Neural cell (in vitro differentiated cells): ENCODE measurements at regions not wholly inside any gene's neighbourhood (a gene's known extent, or its start where the extent isn't known, plus 50 kb on each side); places are given as distances from the start of the nearest gene placed in this dataset.

Source experiments
- H2AFZ ChIP-seq: fragments of 200-600, 300-800 bp; sonication (generic), shearing (Covaris generic); 2 replicates; pipeline ENCODE4 v1.6.0; 2014; ENCODE audit warnings: low read depth, mild to moderate bottlenecking, antibody characterized with exemption, low read length, moderate library complexity
- H3F3A ChIP-seq: fragments of 200-600 bp; shearing (Covaris generic); 2 replicates; pipeline ENCODE4 v1.6.1; 2016; ENCODE audit warnings: mild to moderate bottlenecking, moderate library complexity, mixed read lengths, antibody characterized with exemption, low read length; ENCODE audit not compliant: insufficient read depth, poor library complexity, severe bottlenecking
- H3K27ac ChIP-seq: fragments of 200-600, 300-800 bp; sonication (generic), shearing (Covaris generic); 2 replicates; pipeline ENCODE4 v1.5.1; 2014; ENCODE audit warnings: mild to moderate bottlenecking, low read length, moderate library complexity
- H3K27me3 ChIP-seq: fragments of 300-800, 200-600 bp; sonication (generic), shearing (Covaris generic); 2 replicates; pipeline ENCODE4 v1.6.0; 2014; ENCODE audit warnings: mild to moderate bottlenecking, low read depth, low read length, moderate library complexity; ENCODE audit not compliant: insufficient read depth
- H3K36me3 ChIP-seq: fragments of 300-800, 200-600 bp; sonication (generic), shearing (Covaris generic); 2 replicates; pipeline ENCODE4 v1.5.1; 2014; ENCODE audit warnings: mild to moderate bottlenecking, antibody characterized with exemption, low read length, moderate library complexity; ENCODE audit not compliant: insufficient read depth
- H3K4me2 ChIP-seq: fragments of 300-800, 200-600 bp; sonication (generic), shearing (Covaris generic); 2 replicates; pipeline ENCODE4 v1.6.0; 2014; ENCODE audit warnings: mild to moderate bottlenecking, low read length
- H3K4me3 ChIP-seq: fragments of 300-800, 200-600 bp; sonication (generic), shearing (Covaris generic); 2 replicates; pipeline ENCODE4 v1.5.1; 2014; ENCODE audit warnings: mild to moderate bottlenecking, low read length, moderate library complexity
- H3K79me2 ChIP-seq: fragments of 200-600 bp; shearing (Covaris generic); replicated peaks from 2 replicates; pipeline ENCODE4 v1.6.0; 2014; ENCODE audit warnings: mild to moderate bottlenecking, low read length, moderate library complexity; ENCODE audit not compliant: insufficient read depth
- H3K9ac ChIP-seq: fragments of 300-800, 200-600 bp; sonication (generic), shearing (Covaris generic); 2 replicates; pipeline ENCODE4 v1.6.1; 2016; ENCODE audit warnings: mild to moderate bottlenecking, low read length, mixed read lengths
- H3K9me2 ChIP-seq: fragments of 200-600 bp; shearing (Covaris generic); 2 replicates; pipeline ENCODE4 v1.6.1; 2016; ENCODE audit warnings: mild to moderate bottlenecking, low read length, mixed read lengths; ENCODE audit not compliant: insufficient read depth
- H3K9me3 ChIP-seq: fragments of 200-600, 300-800 bp; sonication (generic), shearing (Covaris generic); 2 replicates; pipeline ENCODE4 v1.6.1; 2016; ENCODE audit warnings: mild to moderate bottlenecking, mixed run types, low read length, moderate library complexity, mixed read lengths
- H4K20me1 ChIP-seq: fragments of 200-600 bp; shearing (Covaris generic); 2 replicates; pipeline ENCODE4 v1.6.1; 2016; ENCODE audit warnings: mild to moderate bottlenecking, mixed run types; ENCODE audit not compliant: insufficient read depth
- EP300 ChIP-seq: fragments of 450-650 bp; conservative IDR thresholded peaks from 2 replicates; pipeline ENCODE4 v1.6.1; 2014; ENCODE audit warnings: antibody characterized with exemption, mild to moderate bottlenecking, moderate library complexity; ENCODE audit not compliant: poor library complexity, severe bottlenecking
- EZH2 ChIP-seq: fragments of 200-600, 300-800 bp; shearing (Covaris generic), sonication (generic); IDR thresholded peaks from 2 replicates; pipeline ENCODE4 v1.6.1; 2014; ENCODE audit warnings: antibody characterized with exemption, low read length, borderline replicate concordance, mild to moderate bottlenecking; ENCODE audit not compliant: insufficient read depth, poor library complexity, severe bottlenecking
- MXI1 ChIP-seq: fragments of 450-650 bp; conservative IDR thresholded peaks from 2 replicates; pipeline ENCODE4 v1.6.1; 2014; ENCODE audit warnings: antibody characterized with exemption, mild to moderate bottlenecking; ENCODE audit not compliant: poor library complexity, severe bottlenecking
- POLR2AphosphoS5 ChIP-seq: IDR thresholded peaks from 2 replicates; pipeline ENCODE4 v1.6.1; 2012
- RAD21 ChIP-seq: fragments of 450-650 bp; conservative IDR thresholded peaks from 2 replicates; pipeline ENCODE4 v1.6.1; 2014; ENCODE audit warnings: antibody characterized with exemption, mild to moderate bottlenecking, moderate library complexity
- SMC3 ChIP-seq: fragments of 450-650 bp; conservative IDR thresholded peaks from 2 replicates; pipeline ENCODE4 v1.6.1; 2014; ENCODE audit warnings: antibody characterized with exemption, mild to moderate bottlenecking, moderate library complexity; ENCODE audit not compliant: poor library complexity
- TAF1 ChIP-seq: IDR thresholded peaks from 2 replicates; pipeline ENCODE4 v1.6.1; 2012; ENCODE audit warnings: low read depth
- TF ChIP-seq, protein P1 (sequence below): fragments of 450-650 bp; IDR thresholded peaks from 2 replicates; pipeline ENCODE4 v1.5.1; 2014; ENCODE audit warnings: antibody characterized with exemption, mild to moderate bottlenecking, moderate library complexity; ENCODE audit not compliant: poor library complexity, severe bottlenecking
- TF ChIP-seq, protein P2 (sequence below): IDR thresholded peaks from 2 replicates; pipeline ENCODE4 v1.6.1; 2012; ENCODE audit warnings: borderline replicate concordance

DNA sequence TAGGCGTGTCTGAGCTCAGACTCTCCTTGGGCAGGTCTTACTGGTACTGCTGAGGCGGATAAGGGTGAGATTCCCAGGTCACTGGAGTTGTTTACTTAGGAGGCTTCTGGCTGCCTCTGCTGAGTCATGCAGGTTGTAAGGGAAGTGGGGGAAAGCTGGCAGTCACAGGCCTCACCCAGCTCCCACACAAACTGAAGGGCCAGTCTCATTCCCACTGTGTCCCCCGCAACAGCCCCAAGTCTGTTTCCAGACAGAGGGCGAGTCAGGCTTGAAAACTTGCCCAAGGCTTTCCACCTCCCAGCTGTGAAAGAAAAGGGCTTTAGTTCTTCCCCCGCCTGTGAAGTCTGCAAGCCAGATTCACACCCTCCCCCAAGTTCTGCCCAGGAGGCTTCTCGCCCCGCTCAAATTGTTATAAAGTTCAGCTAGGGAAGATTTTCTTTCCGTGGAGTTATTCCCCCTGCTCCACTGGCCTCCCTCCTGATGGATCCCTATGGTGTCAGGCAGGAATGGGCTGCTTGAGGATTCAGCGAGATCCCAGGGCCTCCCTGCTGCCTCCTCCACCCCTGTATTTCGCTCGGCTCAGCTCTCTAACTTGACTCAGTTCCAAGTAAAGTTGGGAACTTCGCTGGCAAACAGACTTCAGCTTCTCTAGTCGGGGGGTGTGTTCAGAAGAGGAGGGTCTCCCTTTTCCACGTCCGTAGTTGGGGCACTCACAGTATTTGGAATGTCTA is 248.6 kb downstream of the NR4A2 start:
- Histone ChIP-seq H3K27me3 (no peaks in the 10 kb centered on the region), H2AFZ (no peak overlapping the region), H3K79me2 (no peaks in the 10 kb centered on the region), H3K9me2 (no peaks in the 10 kb centered on the region), H3K4me2 (no peak overlapping the region), H4K20me1 (no peaks in the 10 kb centered on the region), H3K9ac (no peak overlapping the region), H3K9me3 (no peaks in the 10 kb centered on the region), H3K27ac (no peak overlapping the region), H3K4me3 (no peak overlapping the region), H3F3A (no peaks in the 10 kb centered on the region), H3K36me3 (no peaks in the 10 kb centered on the region)
- TF ChIP-seq RAD21 (no peak), EP300 (no peak), EZH2 (no peak), TAF1 (no peak), POLR2AphosphoS5 (no peak), SMC3 (no peak), MXI1 (no peak)
- TF ChIP-seq, protein P1, sequence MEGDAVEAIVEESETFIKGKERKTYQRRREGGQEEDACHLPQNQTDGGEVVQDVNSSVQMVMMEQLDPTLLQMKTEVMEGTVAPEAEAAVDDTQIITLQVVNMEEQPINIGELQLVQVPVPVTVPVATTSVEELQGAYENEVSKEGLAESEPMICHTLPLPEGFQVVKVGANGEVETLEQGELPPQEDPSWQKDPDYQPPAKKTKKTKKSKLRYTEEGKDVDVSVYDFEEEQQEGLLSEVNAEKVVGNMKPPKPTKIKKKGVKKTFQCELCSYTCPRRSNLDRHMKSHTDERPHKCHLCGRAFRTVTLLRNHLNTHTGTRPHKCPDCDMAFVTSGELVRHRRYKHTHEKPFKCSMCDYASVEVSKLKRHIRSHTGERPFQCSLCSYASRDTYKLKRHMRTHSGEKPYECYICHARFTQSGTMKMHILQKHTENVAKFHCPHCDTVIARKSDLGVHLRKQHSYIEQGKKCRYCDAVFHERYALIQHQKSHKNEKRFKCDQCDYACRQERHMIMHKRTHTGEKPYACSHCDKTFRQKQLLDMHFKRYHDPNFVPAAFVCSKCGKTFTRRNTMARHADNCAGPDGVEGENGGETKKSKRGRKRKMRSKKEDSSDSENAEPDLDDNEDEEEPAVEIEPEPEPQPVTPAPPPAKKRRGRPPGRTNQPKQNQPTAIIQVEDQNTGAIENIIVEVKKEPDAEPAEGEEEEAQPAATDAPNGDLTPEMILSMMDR, result no peak
- TF ChIP-seq, protein P2, sequence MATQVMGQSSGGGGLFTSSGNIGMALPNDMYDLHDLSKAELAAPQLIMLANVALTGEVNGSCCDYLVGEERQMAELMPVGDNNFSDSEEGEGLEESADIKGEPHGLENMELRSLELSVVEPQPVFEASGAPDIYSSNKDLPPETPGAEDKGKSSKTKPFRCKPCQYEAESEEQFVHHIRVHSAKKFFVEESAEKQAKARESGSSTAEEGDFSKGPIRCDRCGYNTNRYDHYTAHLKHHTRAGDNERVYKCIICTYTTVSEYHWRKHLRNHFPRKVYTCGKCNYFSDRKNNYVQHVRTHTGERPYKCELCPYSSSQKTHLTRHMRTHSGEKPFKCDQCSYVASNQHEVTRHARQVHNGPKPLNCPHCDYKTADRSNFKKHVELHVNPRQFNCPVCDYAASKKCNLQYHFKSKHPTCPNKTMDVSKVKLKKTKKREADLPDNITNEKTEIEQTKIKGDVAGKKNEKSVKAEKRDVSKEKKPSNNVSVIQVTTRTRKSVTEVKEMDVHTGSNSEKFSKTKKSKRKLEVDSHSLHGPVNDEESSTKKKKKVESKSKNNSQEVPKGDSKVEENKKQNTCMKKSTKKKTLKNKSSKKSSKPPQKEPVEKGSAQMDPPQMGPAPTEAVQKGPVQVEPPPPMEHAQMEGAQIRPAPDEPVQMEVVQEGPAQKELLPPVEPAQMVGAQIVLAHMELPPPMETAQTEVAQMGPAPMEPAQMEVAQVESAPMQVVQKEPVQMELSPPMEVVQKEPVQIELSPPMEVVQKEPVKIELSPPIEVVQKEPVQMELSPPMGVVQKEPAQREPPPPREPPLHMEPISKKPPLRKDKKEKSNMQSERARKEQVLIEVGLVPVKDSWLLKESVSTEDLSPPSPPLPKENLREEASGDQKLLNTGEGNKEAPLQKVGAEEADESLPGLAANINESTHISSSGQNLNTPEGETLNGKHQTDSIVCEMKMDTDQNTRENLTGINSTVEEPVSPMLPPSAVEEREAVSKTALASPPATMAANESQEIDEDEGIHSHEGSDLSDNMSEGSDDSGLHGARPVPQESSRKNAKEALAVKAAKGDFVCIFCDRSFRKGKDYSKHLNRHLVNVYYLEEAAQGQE, result no peak

DNA sequence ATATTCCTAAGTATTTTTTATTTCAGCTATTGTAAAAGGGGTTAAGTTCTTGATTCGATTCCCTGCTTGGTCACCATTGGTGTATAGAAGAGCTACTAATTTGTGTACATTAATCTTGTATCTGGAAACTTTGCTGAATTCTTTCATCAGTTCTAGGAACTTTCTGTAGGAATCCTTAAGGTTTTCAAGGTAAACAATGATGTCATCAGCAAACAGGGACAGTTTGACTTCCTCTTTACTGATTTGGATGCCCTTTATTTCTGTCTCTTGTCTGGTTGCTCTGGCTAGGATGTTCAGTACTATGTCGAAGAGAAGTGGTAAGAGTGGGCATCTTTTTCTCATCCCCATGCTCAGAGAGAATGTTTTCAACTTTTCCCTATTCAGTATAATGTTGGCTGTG is 252.7 kb downstream of the NR4A2 start:
- Histone ChIP-seq H3K27ac (no peak overlapping the region), H3K9me2 (no peaks in the 10 kb centered on the region), H3K4me3 (no peak overlapping the region), H3K9me3 (no peaks in the 10 kb centered on the region), H3K36me3 (no peaks in the 10 kb centered on the region), H3K79me2 (no peaks in the 10 kb centered on the region), H3K4me2 (no peak overlapping the region), H2AFZ (no peak overlapping the region), H4K20me1 (no peaks in the 10 kb centered on the region), H3F3A (no peaks in the 10 kb centered on the region), H3K27me3 (no peaks in the 10 kb centered on the region), H3K9ac (no peak overlapping the region)
- no peak for TF ChIP-seq MXI1
- TF ChIP-seq EZH2, result no peak
- TF ChIP-seq EP300, result no peak
- TF ChIP-seq, protein P2, result no peak
- TF ChIP-seq POLR2AphosphoS5, result no peak
- no peak for TF ChIP-seq SMC3
- TF ChIP-seq, protein P1, result no peak
- no peak for TF ChIP-seq TAF1
- TF ChIP-seq RAD21, result no peak
